Colon (tissue), 2 donors: ENCODE measurements at regions not wholly inside any gene's neighbourhood (a gene's known extent, or its start where the extent isn't known, plus 50 kb on each side); places are given as distances from the start of the nearest gene placed in this dataset.

Experiments
- FAIRE-seq: peaks from 2 replicates; lab custom pipeline; 2012; peaks lifted over from hg19 to GRCh38; lab: Jason Lieb, UNC
- donor health status: control.
- donor health status: control.

DNA sequence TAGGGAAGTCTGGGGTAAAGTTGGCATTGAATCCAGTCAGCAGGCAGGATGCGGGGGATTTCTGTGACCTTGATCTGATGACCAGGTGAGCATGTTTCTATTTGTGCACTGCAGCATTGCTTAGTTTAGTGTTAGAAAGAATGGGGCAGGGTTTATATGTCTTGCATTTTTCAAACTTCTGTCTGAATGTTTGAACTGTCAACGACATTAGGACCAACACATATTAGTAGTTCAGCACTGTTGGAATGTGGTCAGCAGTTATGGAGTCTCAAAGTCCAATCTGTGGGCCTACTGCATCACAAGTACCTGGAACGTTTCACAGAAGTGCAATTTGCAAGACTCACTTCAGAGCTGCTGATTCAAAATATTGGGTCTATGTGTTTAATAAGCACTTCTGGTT lies 276.6 kb upstream of the BMP2 start:
- FAIRE-seq: no peak

DNA sequence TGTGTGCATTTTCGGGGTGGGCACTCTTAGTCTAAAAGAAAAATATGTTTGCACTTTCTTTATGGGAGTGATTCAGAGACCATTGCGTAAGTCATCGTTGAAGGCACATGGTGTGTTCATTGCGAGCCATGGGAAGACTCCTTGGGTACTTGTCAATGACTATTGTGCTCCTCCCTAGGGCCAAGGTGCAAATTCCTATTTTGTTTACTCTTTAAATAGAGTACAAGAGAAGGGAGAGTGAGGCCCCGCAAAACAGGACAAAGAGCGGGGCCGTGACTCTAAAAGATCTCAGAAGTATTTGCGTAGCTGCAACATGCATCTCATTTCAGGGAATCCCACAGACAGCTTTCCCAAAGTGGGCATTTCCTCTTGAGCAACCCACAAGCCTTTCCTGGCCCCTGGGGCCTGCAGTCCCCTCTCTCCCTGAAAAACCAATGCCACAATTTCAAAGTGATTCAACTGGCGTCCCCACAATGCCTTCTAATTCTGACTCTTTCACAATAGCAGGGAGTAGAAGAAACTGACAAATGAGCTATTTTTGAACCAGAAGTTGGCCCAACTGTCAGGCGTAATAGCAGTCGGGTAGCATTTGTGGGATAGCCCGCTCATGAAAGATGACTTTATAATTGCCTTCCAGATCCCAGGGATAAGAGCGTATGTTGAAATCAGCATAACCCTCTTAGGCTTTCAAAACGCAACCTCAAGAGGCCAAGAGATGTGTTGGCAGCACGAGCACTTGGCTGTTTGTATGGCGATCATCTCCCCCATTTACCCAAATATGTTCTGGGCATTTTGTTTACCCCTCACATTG lies 277.9 kb upstream of the BMP2 start:
- FAIRE-seq: no peak

GRCh38 chr20:6485351-6485750 lies 282.1 kb upstream of the BMP2 start:
- no peak for FAIRE-seq

- FAIRE-seq: no peak
Measured at GRCh38 chr20:6483727-6484126, 283.8 kb upstream of the BMP2 start.

DNA sequence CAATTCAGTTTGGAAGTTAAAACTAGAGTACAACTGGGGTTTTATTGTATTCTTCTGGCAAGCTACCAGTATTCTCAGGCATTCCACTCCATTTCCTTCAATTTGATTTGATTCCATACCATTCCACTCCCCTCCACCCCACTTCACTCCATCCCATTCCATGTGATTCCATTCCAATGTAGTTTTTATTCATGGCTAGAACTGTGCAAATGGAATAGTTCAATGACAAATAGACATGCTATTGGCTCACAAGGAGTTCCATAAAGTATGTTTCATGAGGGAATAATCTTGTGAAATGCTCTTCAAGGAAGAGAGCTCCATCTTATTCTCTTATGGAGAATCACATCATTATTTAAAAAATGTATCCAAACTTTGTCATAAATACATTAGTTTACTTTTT lies 285.0 kb upstream of the BMP2 start:
- FAIRE-seq: no peak

- FAIRE-seq: no peak
Measured at GRCh38 chr20:6480328-6481200, 286.9 kb upstream of the BMP2 start.

DNA sequence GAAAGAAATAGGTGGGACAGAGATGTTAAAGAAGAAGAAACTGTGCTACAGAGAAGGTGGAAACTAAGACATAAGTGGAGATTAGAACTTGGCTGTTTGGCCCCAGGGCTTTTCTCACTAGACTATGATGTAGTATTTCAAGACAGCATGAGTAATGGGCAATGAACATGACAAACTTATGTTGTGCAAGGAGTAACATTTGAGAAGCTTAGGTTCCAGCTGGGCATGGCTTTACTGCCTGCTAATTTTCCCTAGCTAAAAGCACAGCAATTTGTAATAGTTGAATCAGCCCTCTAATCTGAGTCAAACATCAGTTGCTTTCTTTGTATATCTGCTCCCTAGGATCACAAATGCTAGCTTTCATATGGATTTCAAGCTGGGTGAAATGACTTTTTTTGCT lies 294.3 kb upstream of the BMP2 start:
- FAIRE-seq: no peak

GRCh38 chr20:6471871-6472270 lies 295.6 kb upstream of the BMP2 start:
- no peak for FAIRE-seq

DNA sequence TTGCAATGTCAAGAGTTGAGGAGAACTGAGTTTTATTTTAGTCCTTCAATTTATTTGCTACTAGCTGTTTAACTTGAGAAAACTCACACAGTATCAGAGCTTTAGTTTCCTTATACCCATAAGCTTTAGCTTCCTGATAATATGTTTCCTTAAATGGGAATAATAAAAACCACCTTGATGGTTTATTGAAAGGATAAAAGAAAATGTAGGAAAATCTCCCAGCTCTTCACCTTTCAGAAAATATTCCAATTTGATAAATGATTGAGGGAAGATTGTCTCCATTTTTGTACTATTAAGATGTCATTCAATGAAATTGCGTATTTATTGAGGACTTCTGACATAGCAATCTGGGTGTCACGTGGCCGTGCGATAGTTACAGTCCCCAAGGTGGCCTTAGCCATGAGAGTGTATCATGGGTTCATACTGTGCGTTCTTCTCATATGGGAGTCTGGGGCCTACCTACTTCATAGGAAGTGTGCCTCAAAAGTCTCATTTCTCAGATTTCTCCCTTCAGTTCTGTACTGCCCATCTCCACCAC lies 296.3 kb upstream of the BMP2 start:
- no peak for FAIRE-seq

- no peak for FAIRE-seq
Measured at GRCh38 chr20:6469695-6470094, 297.8 kb upstream of the BMP2 start.

- no peak for FAIRE-seq
Measured at GRCh38 chr20:6468423-6469116, 298.9 kb upstream of the BMP2 start.

DNA sequence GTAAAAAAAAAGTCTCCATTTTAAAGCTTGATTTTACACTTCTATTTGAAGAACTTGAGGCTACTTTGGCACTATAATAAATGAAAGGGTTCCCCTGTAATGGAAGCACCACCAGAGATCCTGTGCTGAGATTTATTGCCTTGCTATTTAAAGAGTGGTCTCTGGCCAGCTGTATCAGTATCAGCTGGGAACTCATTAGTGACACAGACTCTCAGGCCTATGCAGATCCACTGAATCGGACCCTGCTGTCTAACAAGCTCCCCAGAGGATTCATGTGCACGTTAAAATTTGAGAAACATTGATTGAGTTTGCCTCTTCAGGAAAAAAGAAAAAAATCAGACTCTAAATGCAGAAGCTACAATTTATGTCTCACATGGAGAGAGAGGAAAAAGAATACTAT lies 299.9 kb upstream of the BMP2 start:
- no peak for FAIRE-seq

DNA sequence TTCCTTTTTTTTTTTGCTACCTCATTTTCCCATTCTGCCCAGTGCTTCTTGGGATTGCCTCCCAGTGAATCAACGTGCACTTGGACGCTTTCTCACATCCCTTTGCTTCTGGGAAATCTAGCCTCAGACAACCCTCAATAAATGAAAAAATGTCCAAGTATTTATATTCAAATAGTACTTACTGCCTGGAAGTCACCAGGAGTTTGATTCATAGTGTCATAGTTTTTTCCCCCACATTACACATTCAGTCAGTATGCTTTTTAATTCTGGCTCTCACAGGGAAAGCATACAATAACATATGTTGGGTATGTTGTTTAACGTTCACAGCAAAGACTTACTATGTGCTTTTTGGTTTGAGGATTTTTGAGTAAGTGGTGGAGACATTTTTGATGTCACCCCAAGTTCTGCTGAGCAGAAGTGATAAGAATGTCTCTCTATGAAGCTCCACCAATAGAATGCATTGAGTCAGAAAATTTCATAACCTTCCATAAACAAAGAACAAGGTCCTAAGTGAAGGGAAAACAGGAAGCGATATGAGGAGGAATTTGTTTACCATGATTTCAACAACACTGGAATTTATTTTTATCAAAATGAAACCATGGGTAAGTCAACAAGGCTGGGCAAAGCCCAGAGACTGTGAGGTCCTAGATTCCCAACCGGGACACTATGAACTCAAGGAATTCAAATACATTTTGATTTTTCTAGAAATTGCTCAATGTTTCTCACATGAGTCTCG lies 301.2 kb upstream of the BMP2 start:
- FAIRE-seq: no peak

DNA sequence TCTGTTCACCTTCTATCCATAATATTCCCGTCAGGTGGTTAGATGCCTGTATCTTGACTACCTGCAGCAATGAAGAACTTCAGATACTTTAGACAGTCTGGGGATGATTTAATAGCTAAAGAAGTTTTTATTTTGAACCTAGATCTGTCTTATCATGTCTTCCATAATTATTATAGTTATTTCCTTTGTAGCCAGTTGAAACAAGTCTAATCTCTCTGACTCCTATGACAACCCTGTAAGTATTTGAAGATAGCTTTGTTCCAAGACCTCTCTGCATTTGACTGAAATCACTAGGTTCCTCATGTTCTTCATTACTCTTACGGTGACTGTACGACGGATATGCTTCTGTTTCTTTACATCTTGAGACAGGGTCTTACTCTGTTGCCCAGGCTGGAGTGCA lies 316.6 kb upstream of the BMP2 start:
- no peak for FAIRE-seq

- FAIRE-seq: no peak
Measured at GRCh38 chr20:6440443-6440799, 317.6 kb upstream of the FERMT1 start.

- no peak for FAIRE-seq
Measured at GRCh38 chr20:6439737-6440442, 317.1 kb upstream of the FERMT1 start.

DNA sequence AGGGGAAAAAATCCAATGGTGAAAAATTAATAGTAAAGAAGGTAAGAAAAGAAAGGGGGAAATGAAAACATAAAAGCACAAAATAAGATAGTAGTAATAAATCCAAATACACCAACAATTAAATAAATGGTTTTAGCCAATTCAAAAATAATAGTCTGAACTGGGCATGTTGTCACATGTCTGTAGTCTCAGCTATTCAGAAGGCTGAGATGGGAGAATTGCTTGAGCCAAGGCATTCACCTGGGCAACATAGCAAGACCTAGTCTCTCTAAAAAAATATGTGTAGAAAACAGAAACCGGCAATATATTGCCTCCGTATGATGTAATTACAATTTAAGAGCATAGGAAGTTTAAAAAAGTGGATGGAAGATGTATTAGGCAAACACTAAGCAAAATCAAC lies 311.3 kb upstream of the FERMT1 start:
- no peak for FAIRE-seq

- FAIRE-seq: no peak
Measured at GRCh38 chr20:6430381-6430780, 307.6 kb upstream of the FERMT1 start.

DNA sequence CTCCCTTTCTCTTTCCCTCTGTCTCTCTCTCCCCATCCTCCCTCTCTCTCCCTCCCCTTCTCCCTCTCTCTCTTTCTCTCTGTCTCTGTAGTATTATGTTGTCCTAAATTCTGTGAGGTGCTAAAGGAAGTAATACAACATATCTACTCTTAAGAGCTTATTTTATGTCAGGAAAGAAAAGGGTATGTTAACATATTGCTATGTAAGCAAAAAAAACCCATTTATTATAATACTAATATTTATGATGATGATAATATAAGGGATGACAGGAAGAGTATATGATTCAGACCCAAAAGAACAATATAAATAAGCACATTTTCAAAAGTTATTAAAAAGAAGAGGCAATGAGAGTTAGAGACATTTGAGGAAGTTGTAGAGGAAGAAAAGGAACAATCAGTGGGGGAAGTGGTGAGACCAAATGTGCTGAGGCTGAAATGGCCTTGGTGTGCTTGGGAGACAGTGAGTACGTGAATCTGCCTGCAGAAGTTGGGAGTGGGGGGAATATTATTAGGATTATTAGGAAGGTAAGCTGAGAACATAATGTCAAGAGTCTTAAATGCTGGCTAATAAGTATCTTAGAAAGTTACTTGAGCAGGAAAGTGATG lies 303.6 kb upstream of the FERMT1 start:
- no peak for FAIRE-seq

DNA sequence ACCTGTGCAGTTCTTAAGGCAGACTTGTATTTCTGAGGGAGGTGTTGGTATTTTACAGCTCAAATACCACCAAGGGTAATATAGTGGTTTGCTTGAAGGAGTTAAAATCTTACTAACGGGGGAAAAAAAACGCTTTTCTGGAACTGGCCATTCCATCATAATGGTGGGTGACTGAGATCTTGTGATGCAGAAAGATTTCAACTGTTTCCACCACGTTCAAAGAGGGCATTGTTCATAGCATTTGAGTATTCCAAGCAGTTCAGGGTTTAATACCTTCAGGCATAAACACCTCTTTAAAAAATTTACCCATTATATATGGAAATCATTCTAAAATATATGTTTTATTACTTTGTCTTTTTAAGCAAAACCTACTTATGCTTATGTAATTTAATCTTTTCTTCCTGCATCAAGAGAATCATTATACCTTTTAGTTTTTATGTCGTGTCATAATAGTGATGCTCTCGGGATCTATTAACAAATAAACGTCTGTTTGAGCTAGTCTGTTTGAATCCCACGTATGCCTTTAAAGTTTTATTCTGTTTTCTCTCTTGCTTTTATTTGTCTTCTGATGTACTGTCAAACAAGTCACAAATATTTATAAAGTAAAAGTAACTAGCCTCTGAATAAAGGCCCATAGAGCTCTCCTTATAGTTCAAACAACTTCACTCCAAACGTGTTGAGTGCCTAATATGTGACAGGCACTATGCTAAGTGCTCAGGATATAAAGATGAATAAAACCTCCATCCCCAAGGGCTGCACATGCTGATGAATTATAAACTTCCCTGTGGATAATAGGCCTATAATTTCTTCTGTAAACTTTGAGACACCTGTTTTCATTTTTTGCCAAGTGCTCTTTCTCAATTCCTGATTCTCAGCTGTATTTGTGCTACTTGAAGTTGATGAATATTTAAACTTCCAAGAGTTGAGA lies 298.8 kb upstream of the FERMT1 start:
- no peak for FAIRE-seq
